Raji (cell line): ENCODE measurements at regions not wholly inside any gene's neighbourhood (a gene's known extent, or its start where the extent isn't known, plus 50 kb on each side); places are given as distances from the start of the nearest gene placed in this dataset.

ENCODE experiments used
- POLR2A ChIP-seq: IDR thresholded peaks from 2 replicates; pipeline ENCODE4 v1.6.1; 2011; ENCODE audit warnings: low read depth, low read length, control low read depth; ENCODE audit not compliant: insufficient read depth

GRCh38 chr2:104583811-104584210 is 270.1 kb upstream of the POU3F3 start:
- TF ChIP-seq POLR2A = no peak

GRCh38 chr2:104584393-104584792 is 269.5 kb upstream of the POU3F3 start:
- TF ChIP-seq POLR2A = no peak

- TF ChIP-seq POLR2A = no peak
These were observed 258.3 kb upstream of the POU3F3 start for GRCh38 chr2:104595576-104595975.

DNA sequence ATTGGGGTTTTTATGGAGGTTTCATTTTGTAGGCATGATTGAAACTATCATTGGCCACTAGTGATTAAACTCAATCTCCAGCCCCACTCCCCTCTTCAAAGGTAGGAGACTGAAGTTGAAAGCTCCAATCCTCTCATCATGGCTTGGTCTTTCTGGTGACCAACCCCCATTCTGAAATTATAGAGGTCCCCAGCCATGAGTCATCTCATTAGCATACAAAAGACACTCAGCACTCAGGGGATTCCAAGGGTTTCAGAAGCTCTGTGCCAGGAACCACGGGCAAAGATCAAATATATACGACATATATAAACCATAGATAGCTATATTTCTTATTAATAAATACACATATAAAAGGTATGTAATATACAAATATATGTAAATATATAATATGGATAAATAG is 256.0 kb upstream of the POU3F3 start:
- TF ChIP-seq POLR2A = no peak

GRCh38 chr2:104598636-104599035 is 255.3 kb upstream of the POU3F3 start:
- no peak for TF ChIP-seq POLR2A

DNA sequence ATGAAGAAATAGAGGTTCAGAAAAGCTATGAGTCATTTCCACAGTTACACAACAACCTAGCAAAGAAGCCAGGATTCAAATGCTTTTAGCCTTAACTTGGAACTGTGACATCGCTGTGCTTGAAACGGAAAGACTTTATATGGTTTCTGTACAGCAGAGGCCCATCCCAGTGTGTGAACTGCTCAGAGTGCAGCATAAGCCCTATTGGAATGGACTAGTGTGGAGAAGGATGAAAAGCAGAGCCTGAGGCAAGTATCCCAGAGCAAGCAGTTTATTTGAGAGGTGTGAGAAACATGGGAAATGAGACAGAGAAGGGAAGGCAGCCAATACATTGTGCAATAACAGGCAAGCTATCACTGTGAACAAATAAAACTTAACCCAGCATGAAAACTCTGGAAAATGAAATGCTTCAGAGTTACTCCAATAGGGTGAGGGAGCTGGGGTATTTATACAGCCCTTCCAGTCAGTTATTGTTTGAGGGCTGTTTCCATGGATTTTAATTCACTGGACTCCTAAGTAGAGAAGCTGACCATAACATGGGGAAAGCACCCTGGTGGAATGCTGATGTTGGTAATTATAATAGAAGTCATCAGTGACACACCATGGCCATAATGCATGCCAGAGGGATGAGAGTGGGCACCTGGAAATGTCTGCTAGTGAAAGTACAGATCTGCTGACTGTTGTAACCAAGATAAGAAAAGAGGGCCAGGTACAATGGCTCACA is 254.0 kb upstream of the POU3F3 start:
- no peak for TF ChIP-seq POLR2A

DNA sequence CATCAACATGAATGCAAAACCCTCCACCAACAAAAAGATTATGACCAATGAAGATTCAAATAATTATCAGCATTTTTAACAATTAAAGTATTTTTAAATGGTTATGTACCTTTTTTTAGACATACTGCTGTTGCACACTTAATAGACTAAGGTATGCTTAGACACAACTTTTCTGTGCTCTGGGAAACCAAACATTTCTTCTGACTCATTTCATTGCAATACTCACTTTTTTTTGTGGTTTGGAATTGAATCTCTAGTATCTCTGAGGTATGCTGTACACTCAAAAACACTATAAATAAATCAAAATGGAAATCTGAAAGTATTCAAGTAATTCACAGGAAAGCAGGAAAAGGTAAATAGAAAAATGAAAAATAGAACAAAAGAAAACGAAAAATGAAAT is 247.9 kb upstream of the POU3F3 start:
- no peak for TF ChIP-seq POLR2A

DNA sequence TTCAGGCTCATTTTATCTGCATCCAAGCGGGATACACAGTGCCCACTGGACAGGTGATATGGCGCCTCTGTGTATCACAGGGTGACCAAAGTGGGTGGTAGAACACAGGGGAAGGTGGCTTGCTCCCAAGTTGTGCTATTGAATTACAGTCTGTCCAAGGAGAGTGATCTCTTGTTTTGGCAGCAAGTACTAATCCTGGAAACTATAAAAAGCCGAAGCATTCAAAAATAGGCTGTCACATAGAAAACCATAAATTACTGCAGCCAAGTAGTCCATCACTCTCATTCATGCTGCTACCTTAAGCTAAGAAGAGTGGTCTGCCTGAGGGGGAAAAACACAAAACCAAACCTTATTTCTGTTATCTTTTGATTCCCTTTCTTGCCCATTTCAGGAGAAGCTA is 237.1 kb upstream of the POU3F3 start:
- TF ChIP-seq POLR2A = no peak

- no peak for TF ChIP-seq POLR2A
These were observed 233.1 kb upstream of the POU3F3 start for GRCh38 chr2:104620801-104621200.

DNA sequence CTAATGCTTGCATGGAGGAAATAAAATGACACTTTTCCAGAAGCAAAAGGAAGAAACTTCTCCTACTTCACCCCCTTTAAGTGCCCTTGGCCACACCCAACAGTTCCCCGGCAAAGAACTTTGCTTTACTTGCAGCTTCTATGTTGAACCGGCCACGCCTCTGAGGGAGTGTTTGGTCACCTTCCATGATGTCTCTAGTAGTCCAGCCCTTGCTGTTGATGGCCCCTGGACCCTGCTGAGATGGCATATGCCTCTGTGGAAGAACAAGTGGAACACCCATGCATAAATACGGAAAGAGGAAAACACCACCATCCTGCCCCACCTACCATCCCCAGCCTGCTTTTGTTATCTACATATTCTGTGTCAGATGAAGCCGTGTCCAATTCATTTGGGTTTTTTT is 218.3 kb upstream of the POU3F3 start:
- TF ChIP-seq POLR2A = no peak

DNA sequence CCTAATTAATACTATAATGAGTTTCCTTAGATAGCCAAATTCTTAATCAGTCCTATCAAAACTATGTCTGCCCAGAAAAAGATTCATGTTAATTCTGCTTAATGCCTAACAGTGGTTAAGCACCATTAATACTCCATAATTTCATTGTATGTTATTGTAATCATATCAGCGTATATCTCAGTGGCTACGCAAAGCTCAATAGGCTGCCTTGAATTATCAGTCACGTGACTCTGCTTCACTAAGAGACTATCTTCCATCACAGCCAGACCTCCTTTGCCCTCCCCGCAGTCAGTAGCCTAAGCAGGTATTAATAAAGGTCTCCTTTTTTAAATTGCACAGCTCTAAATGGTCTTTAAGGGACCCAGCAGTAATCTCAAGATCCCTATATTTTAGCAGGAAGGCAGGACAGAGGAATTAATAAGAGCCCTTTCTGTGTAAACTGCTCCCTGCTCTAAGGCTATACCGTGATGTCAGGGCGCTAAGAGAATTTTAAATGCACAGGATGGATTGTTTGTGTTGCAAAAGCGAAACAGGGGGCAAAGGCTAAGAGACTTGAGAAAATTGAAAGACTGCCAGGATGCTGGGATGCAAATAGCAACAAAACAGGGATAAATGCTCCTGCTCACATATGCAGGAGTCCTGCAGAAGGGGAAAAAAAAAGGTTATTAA is 215.6 kb upstream of the POU3F3 start:
- no peak for TF ChIP-seq POLR2A

DNA sequence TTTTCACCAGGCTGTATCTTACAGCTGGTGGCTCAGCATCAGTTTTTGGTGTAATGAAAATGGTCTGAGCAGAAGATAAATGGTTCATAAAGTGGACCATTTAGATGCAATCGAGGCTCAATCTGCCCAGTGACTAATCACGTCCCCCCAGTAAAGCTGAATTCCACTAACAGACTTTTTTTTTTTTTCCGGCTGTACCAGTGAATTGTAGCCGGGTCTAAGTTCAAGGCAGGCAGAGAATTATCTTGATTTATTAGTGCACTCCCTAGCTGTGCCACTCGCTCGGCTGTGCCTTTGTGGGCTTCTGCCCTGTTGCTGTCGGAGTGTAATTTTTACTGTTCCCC is 215.1 kb upstream of the POU3F3 start:
- no peak for TF ChIP-seq POLR2A

- no peak for TF ChIP-seq POLR2A
These were observed 212.1 kb upstream of the POU3F3 start for GRCh38 chr2:104641786-104642185.

DNA sequence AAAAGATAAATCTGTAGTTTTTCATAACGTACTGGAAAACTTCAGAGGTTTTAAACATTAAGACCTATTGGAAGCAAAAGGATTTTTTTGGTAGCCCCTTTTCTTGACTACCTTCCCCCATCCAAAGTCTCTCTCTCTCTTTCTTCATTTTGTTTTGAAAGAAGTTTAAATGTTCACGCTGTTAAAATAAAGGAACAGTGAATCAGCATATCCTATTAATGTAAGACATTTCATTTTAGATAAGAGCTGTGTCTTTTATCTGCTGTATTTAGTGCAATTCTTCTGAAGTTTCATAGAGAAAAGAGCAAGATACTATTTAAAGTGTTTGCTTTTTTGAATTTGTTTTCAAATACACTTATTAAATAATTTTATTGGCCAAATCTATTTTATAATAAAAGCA is 205.5 kb upstream of the POU3F3 start:
- TF ChIP-seq POLR2A = no peak

- TF ChIP-seq POLR2A = no peak
These were observed 204.0 kb upstream of the POU3F3 start for GRCh38 chr2:104649866-104650265.

DNA sequence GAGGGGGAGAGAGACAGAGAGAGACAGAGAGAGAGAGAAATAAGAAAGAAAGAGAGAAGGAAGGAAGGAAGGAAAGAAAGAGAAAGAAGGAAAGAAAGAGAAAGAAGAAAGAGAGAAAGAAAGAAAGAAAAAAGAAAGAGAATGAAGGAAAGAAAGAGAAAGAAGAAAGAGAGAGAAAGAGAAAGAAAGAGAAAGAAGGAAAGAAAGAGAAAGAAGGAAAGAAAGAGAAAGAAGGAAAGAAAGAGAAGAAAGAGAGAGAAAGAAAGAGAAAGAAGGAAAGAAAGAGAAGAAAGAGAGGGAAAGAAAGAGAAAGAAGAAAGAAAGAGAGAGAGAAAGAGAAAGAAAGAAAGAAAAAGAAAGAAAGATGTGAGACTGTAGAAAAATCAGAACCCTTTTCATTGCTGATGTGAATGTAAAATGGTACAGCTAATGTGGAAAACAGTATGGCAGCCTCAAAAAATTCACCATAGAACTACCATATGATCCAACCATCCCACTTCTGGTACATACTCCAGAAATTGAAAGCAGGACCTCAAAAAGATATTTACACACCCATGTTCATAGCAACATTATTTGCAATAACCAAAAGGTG is 203.4 kb upstream of the POU3F3 start:
- no peak for TF ChIP-seq POLR2A
